Psoas muscle (tissue), 7 donors: ENCODE measurements at regions not wholly inside any gene's neighbourhood (a gene's known extent, or its start where the extent isn't known, plus 50 kb on each side); places are given as distances from the start of the nearest gene placed in this dataset.
"Not testable (repeated sequence)": the region's sequence is repeated elsewhere in the genome, so short reads cannot be mapped to it uniquely, and the experiment has no call there.

Experiments used
- ATAC-seq, 4 donors: fragments of 200-7000 bp; cut with Tn5 transposase; one replicate each; pipeline ENCODE4 v1.9.1; 2020; ENCODE audit warnings: moderate library complexity in 3 of 4, mild to moderate bottlenecking in 2 of 4
- DNase-seq, 2 donors: peaks; one replicate each; pipeline ENCODE4 v3.0.0-alpha.2; 2020
- H3K27ac ChIP-seq: fragments of 200-600 bp; one replicate; pipeline ENCODE4 v1.8.0; 2022
- H3K27me3 ChIP-seq, 3 donors: fragments of 200-600 bp in 1 of 3; one replicate each; pipeline versions ENCODE4 v1.6.1 to v1.8.0; 2013 to 2022; ENCODE audit warnings: low read length in 2 of 3, mild to moderate bottlenecking in 2 of 3, moderate library complexity in 1 of 3; ENCODE audit not compliant: insufficient read depth in 3 of 3
- H3K36me3 ChIP-seq, 2 donors: fragments of 200-600 bp in 1 of 2; one replicate each; pipeline versions ENCODE4 v1.6.1 to v1.8.0; 2013 to 2022; ENCODE audit warnings: low read depth in 1 of 2, mild to moderate bottlenecking in 1 of 2, moderate library complexity in 1 of 2; ENCODE audit not compliant: insufficient read depth in 1 of 2
- H3K4me1 ChIP-seq: fragments of 200-600 bp; one replicate; pipeline ENCODE4 v1.8.0; 2022
- H3K4me3 ChIP-seq: fragments of 200-600 bp; one replicate; pipeline ENCODE4 v1.8.0; 2022; ENCODE audit warnings: mild to moderate bottlenecking
- H3K9me3 ChIP-seq: fragments of 200-600 bp; one replicate; pipeline ENCODE4 v1.8.0; 2022
- WGBS, 3 donors: extraction: QIAGEN DNeasy Blood & Tissue Kit; methylation state at CpG; one replicate each; pipeline versions ENCODE4 v1.1.6 to v1.1.7; 2013; 5-methylcytosine and 5-hydroxymethylcytosine counted together
- intact Hi-C, 2 donors: fragments of 100-400 bp; cut with DNase I; formaldehyde crosslinking; loops; one replicate each; pipeline versions ENCODE4 v1.11.0 to v1.14.2; 2022
- TF ChIP-seq, protein P1 (sequence below): fragments of 200-600 bp; IDR thresholded peaks from one replicate; pipeline ENCODE4 v1.8.0; 2022; ENCODE audit warnings: antibody characterized with exemption
- donor health status: healthy with polysubstance abuse.
- donor health status: DM: no; HTN: no; CAD: no; lungs with moderate emphysema.
- donor health status: Bipolar disorder and iron deficiency.
- donor health status: healthy.
- donor health status: DM: yes; HTN: yes; CAD: no.
- donor health status: DM: no; HTN: no; CAD: no.
- donor health status: DM: yes; HTN: yes; CAD: no.

DNA sequence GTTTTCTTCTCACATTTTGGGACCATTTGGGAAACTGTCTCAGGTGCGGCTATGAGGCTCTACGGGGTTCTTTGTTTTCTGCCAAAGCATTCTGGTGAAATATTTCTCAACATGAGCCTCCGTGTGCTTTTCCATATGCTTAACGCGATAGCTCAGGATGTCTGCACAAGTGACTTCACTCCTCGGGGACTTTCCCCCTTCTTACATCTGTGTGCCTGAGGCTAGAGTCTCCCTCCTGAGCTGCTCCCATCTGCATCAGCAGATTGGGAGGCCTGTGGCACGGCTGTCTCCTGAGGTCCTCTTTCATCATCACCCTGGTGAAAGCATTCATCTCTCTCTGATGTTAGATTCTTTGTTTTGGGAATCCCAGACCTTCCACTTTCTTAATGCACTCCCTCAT, 1190.9 kb downstream of the TYW1 start:
- intact Hi-C loops = loop anchor here in 1 of 2 donors (10.0 kb wide), 1 partner anchor 527 kb away; no protein-coding TSS in a partner anchor
- H3K27me3 ChIP-seq = no peaks in the 10 kb centered on the region
- H3K4me3 ChIP-seq = no peak overlapping the region
- ATAC-seq = no peak
- H3K4me1 ChIP-seq = no peaks in the 10 kb centered on the region
- TF ChIP-seq, protein P1, sequence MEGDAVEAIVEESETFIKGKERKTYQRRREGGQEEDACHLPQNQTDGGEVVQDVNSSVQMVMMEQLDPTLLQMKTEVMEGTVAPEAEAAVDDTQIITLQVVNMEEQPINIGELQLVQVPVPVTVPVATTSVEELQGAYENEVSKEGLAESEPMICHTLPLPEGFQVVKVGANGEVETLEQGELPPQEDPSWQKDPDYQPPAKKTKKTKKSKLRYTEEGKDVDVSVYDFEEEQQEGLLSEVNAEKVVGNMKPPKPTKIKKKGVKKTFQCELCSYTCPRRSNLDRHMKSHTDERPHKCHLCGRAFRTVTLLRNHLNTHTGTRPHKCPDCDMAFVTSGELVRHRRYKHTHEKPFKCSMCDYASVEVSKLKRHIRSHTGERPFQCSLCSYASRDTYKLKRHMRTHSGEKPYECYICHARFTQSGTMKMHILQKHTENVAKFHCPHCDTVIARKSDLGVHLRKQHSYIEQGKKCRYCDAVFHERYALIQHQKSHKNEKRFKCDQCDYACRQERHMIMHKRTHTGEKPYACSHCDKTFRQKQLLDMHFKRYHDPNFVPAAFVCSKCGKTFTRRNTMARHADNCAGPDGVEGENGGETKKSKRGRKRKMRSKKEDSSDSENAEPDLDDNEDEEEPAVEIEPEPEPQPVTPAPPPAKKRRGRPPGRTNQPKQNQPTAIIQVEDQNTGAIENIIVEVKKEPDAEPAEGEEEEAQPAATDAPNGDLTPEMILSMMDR = no peak
- H3K9me3 ChIP-seq = no peaks in the 10 kb centered on the region
- H3K36me3 ChIP-seq = no peaks in the 10 kb centered on the region
- H3K27ac ChIP-seq = no peak overlapping the region
- DNase-seq = no peak
- WGBS, 3 donors = 33 to 46% (median 38%) methylated on average over 7 of the region's 7 CpGs

DNA sequence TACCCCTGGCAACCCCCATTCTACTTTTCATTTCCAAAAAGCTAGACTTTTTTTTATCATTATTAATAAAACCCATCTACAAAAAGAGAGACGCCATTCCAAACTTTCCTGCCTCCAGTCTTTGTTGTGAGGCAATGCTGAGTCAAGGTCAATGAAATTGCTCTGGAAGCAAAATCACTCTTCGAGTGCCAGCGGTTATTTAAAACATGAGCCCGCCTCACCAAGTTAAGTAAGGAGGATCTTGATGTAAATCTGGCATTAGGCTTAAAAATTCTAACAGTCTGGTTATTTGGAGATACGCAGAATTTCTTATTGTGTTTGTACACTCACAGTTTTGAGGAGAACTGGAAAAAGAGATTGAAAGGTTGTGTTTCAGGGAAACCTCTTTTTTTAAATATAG, 1196.3 kb downstream of the TYW1 start:
- Histone ChIP-seq H3K4me1 (no peaks in the 10 kb centered on the region), H3K27ac (no peak overlapping the region), H3K27me3 (no peaks in the 10 kb centered on the region), H3K4me3 (no peak overlapping the region), H3K36me3 (no peaks in the 10 kb centered on the region), H3K9me3 (no peaks in the 10 kb centered on the region)
- intact Hi-C loops = no loop called here
- ATAC-seq = no peak
- WGBS, 3 donors = 37 to 39% (median 39%) methylated on average over 5 of the region's 5 CpGs
- TF ChIP-seq, protein P1 = no peak
- no peak for DNase-seq

GRCh38 chr7:68195642-68196041, 1199.0 kb downstream of the TYW1 start:
- intact Hi-C loops, H3K27ac ChIP-seq, H3K4me3 ChIP-seq, DNase-seq, H3K27me3 ChIP-seq, H3K36me3 ChIP-seq, ATAC-seq, H3K4me1 ChIP-seq, H3K9me3 ChIP-seq: not testable (repeated sequence)
- 96 to 100% (median 97%) methylated on average over 2 of the region's 2 CpGs for WGBS, 3 donors

DNA sequence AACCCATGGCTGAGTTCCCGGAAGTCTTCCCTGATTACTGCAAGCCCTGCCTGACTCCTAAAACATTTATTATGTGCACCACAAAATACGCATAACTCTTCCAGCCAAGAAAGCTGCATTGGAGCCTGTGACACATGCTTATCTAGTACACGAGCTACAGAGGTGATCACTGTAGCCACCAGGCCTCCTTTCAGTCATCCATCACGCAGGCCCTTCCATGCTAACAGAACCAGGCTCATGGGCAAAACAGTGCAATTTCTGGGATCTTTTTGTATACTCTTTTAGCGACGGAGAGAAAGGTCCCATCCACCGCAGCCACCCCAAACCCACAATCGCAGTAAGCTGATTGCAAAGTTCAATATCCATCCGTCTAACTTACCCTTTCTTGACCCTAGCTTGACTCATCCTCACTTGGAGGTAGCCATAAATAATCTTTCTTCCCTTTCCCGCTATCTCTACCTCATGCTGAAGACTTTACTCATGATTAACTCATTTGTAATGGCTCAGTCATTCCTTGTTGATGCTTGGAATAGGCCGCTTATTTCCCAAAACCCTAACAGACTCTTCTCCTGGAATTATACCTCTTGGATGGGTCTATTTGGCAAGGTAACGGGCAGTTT, 1203.5 kb downstream of the TYW1 start:
- DNase-seq = no peak
- ATAC-seq = no peak
- Histone ChIP-seq H3K27me3 (no peaks in the 10 kb centered on the region), H3K9me3 (no peaks in the 10 kb centered on the region), H3K36me3 (no peaks in the 10 kb centered on the region), H3K4me3 (no peak overlapping the region), H3K4me1 (no peaks in the 10 kb centered on the region), H3K27ac (no peak overlapping the region)
- WGBS, 3 donors = 84 to 90% (median 85%) methylated on average over 12 of the region's 12 CpGs
- intact Hi-C loops = no loop called here
- TF ChIP-seq, protein P1 = no peak

- Histone ChIP-seq H3K27ac (no peak overlapping the region), H3K27me3 (no peaks in the 10 kb centered on the region), H3K4me3 (no peak overlapping the region), H3K4me1 (no peaks in the 10 kb centered on the region), H3K36me3 (no peaks in the 10 kb centered on the region), H3K9me3 (no peaks in the 10 kb centered on the region)
- ATAC-seq (no peak), DNase-seq (no peak)
- WGBS, 3 donors = 68 to 72% (median 72%) methylated on average over 8 of the region's 8 CpGs
- TF ChIP-seq, protein P1 = no peak
- intact Hi-C loops = no loop called here
These were observed 1206.6 kb downstream of the TYW1 start for GRCh38 chr7:68203251-68203650.
